ENCODE measurements at regions not wholly inside any gene's neighbourhood (a gene's known extent, or its start where the extent isn't known, plus 50 kb on each side); places are given as distances from the start of the nearest gene placed in this dataset.

DNA sequence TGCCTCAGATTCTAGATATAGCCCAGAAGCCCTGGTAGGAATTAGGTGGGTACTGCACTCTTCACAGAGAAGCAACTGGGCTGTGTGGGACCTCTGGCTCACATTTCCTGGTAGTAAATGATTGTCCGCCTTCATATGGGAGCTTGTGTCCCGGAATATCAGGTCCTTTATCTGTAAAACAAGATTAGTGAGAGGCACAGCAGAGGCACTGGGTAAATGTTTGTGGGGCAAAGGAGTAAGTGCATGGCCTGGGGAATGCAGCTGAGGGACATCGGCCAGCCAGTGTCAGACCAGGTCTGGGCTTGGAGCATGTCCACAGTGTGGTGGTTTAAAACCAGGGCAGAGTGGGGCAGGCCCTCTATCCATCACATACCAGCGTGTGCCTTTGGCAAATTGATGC lies 323.3 kb upstream of the ZMIZ1 start:
- TF ChIP-seq, protein P1, sequence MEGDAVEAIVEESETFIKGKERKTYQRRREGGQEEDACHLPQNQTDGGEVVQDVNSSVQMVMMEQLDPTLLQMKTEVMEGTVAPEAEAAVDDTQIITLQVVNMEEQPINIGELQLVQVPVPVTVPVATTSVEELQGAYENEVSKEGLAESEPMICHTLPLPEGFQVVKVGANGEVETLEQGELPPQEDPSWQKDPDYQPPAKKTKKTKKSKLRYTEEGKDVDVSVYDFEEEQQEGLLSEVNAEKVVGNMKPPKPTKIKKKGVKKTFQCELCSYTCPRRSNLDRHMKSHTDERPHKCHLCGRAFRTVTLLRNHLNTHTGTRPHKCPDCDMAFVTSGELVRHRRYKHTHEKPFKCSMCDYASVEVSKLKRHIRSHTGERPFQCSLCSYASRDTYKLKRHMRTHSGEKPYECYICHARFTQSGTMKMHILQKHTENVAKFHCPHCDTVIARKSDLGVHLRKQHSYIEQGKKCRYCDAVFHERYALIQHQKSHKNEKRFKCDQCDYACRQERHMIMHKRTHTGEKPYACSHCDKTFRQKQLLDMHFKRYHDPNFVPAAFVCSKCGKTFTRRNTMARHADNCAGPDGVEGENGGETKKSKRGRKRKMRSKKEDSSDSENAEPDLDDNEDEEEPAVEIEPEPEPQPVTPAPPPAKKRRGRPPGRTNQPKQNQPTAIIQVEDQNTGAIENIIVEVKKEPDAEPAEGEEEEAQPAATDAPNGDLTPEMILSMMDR (conservative IDR thresholded peaks at IDR 0.05 in 1 of 2, IDR thresholded peaks at IDR 0.05 in 1 of 2; ENCODE audit: low read depth in 1 of 2, low read length in 2 of 2), result no peak
- TF ChIP-seq EZH2 (IDR thresholded peaks at IDR 0.05; ENCODE audit: low read length, missing control alignments), result no peak
